Mesenchymal stem cell (in vitro differentiated cells and primary cell): ENCODE measurements at regions not wholly inside any gene's neighbourhood (a gene's known extent, or its start where the extent isn't known, plus 50 kb on each side); places are given as distances from the start of the nearest gene placed in this dataset.
"Not testable (repeated sequence)": the region's sequence is repeated elsewhere in the genome, so short reads cannot be mapped to it uniquely, and the experiment has no call there.

Experiments
- DNase-seq: peaks from one replicate; pipeline ENCODE4 v3.0.0-alpha.2; 2013
- H2AFZ ChIP-seq: one replicate; pipeline ENCODE4 v1.6.1; 2013; ENCODE audit warnings: low read depth, mild to moderate bottlenecking, control low read depth, inconsistent platforms, low read length, moderate library complexity
- H2AK5ac ChIP-seq: 2 replicates; pipeline ENCODE4 v1.6.1; 2013; ENCODE audit warnings: low read length, moderate library complexity, mild to moderate bottlenecking, inconsistent platforms; ENCODE audit not compliant: severe bottlenecking
- H2BK120ac ChIP-seq: one replicate; pipeline ENCODE4 v1.6.1; 2013; ENCODE audit warnings: low read depth, mild to moderate bottlenecking, inconsistent platforms, low read length, moderate library complexity
- H2BK12ac ChIP-seq, 2 experiments: one replicate each; pipeline ENCODE4 v1.6.1; 2013; ENCODE audit warnings: inconsistent platforms in 2 of 2, low read length in 2 of 2, mild to moderate bottlenecking in 2 of 2, moderate library complexity in 2 of 2, control low read depth in 1 of 2
- H2BK15ac ChIP-seq: one replicate; pipeline ENCODE4 v1.6.1; 2013; ENCODE audit warnings: mild to moderate bottlenecking, low read depth, inconsistent platforms; ENCODE audit not compliant: poor library complexity, severe bottlenecking
- H2BK5ac ChIP-seq: 2 replicates; pipeline ENCODE4 v1.6.1; 2013; ENCODE audit warnings: low read depth, mild to moderate bottlenecking, low read length, control low read depth, inconsistent platforms; ENCODE audit not compliant: poor library complexity, severe bottlenecking
- H3K14ac ChIP-seq, 2 experiments: one replicate each; pipeline ENCODE4 v1.6.1; 2013; ENCODE audit warnings: inconsistent platforms in 2 of 2, low read length in 2 of 2, control low read depth in 1 of 2, mild to moderate bottlenecking in 1 of 2, moderate library complexity in 1 of 2
- H3K18ac ChIP-seq, 2 experiments: one replicate each; pipeline ENCODE4 v1.6.1; 2013; ENCODE audit warnings: inconsistent platforms in 2 of 2, low read length in 2 of 2, control low read depth in 1 of 2, low read depth in 1 of 2, mild to moderate bottlenecking in 1 of 2
- H3K23ac ChIP-seq, 2 experiments: one replicate each; pipeline ENCODE4 v1.6.1; 2013; ENCODE audit warnings: inconsistent platforms in 2 of 2, low read length in 2 of 2, mild to moderate bottlenecking in 2 of 2, moderate library complexity in 2 of 2, control low read depth in 1 of 2
- H3K27ac ChIP-seq: 2 replicates; pipeline ENCODE4 v1.5.1; 2013; ENCODE audit warnings: mild to moderate bottlenecking, moderate library complexity, low read length, control low read depth, inconsistent platforms; ENCODE audit not compliant: poor library complexity, severe bottlenecking
- H3K27me3 ChIP-seq, 2 experiments: 2 replicates each; pipeline versions ENCODE4 v1.6.1 to v1.7.0; 2013; ENCODE audit warnings: low read length in 2 of 2, mild to moderate bottlenecking in 2 of 2, moderate library complexity in 2 of 2, control low read depth in 1 of 2, inconsistent platforms in 1 of 2; ENCODE audit not compliant: control insufficient read depth in 1 of 2, insufficient read depth in 1 of 2
- H3K36me3 ChIP-seq, 2 experiments: 2 replicates each; pipeline versions ENCODE4 v1.6.1 to v1.7.0; 2013; ENCODE audit warnings: low read length in 2 of 2, control low read depth in 1 of 2, inconsistent platforms in 1 of 2, low read depth in 1 of 2, mild to moderate bottlenecking in 1 of 2; ENCODE audit not compliant: insufficient read depth in 2 of 2, control insufficient read depth in 1 of 2
- H3K4ac ChIP-seq, 2 experiments: one replicate each; pipeline ENCODE4 v1.6.1; 2013; ENCODE audit warnings: inconsistent platforms in 2 of 2, low read length in 2 of 2, mild to moderate bottlenecking in 2 of 2, moderate library complexity in 2 of 2, control low read depth in 1 of 2, low read depth in 1 of 2
- H3K4me1 ChIP-seq: 2 replicates; pipeline ENCODE4 v1.6.1; 2013; ENCODE audit warnings: low read depth, low read length, control low read depth; ENCODE audit not compliant: control insufficient read depth, insufficient read depth
- H3K4me2 ChIP-seq: 2 replicates; pipeline ENCODE4 v1.6.1; 2013; ENCODE audit warnings: low read length, mild to moderate bottlenecking, inconsistent platforms; ENCODE audit not compliant: poor library complexity, severe bottlenecking
- H3K4me3 ChIP-seq, 2 experiments: 2 replicates each; pipeline versions ENCODE4 v1.5.1 to v1.7.0; 2013; ENCODE audit warnings: low read length in 2 of 2, mild to moderate bottlenecking in 2 of 2, control low read depth in 1 of 2, low read depth in 1 of 2; ENCODE audit not compliant: insufficient read depth in 1 of 2
- H3K79me1 ChIP-seq: replicated peaks from 2 replicates; pipeline ENCODE4 v1.6.1; 2013; ENCODE audit warnings: mild to moderate bottlenecking, control low read depth, low read length, inconsistent platforms; ENCODE audit not compliant: poor library complexity, severe bottlenecking
- H3K9ac ChIP-seq: 2 replicates; pipeline ENCODE4 v1.7.0; 2013; ENCODE audit warnings: mild to moderate bottlenecking, low read length, moderate library complexity
- H3K9me3 ChIP-seq: 2 replicates; pipeline ENCODE4 v1.7.0; 2013; ENCODE audit warnings: mild to moderate bottlenecking, low read length; ENCODE audit not compliant: control insufficient read depth
- H4K8ac ChIP-seq: one replicate; pipeline ENCODE4 v1.6.1; 2013; ENCODE audit warnings: inconsistent platforms, mild to moderate bottlenecking, low read length, moderate library complexity
- H4K91ac ChIP-seq: one replicate; pipeline ENCODE4 v1.6.1; 2013; ENCODE audit warnings: mild to moderate bottlenecking, low read length, inconsistent platforms
- WGBS: methylation state at CpG from one replicate; pipeline ENCODE4 v1.1.7; 2013; ENCODE audit warnings: mixed read lengths; 5-methylcytosine and 5-hydroxymethylcytosine counted together

- not testable (repeated sequence) for DNase-seq, H2BK120ac ChIP-seq, H3K4me3 ChIP-seq, H2BK15ac ChIP-seq, H3K4me2 ChIP-seq, H3K4ac ChIP-seq, H3K18ac ChIP-seq, H4K8ac ChIP-seq, H2AFZ ChIP-seq, H3K23ac ChIP-seq, H3K9me3 ChIP-seq, H3K36me3 ChIP-seq, H3K27me3 ChIP-seq, H3K14ac ChIP-seq, H3K4me1 ChIP-seq, H2AK5ac ChIP-seq, H3K27ac ChIP-seq, H2BK5ac ChIP-seq, H3K79me1 ChIP-seq, H3K9ac ChIP-seq, H4K91ac ChIP-seq, H2BK12ac ChIP-seq
- no CpG with 5 or more reads among the region's 4 CpGs for WGBS
These were observed 125.3 kb upstream of the PJA2 start for GRCh38 chr5:109535090-109535489.

DNA sequence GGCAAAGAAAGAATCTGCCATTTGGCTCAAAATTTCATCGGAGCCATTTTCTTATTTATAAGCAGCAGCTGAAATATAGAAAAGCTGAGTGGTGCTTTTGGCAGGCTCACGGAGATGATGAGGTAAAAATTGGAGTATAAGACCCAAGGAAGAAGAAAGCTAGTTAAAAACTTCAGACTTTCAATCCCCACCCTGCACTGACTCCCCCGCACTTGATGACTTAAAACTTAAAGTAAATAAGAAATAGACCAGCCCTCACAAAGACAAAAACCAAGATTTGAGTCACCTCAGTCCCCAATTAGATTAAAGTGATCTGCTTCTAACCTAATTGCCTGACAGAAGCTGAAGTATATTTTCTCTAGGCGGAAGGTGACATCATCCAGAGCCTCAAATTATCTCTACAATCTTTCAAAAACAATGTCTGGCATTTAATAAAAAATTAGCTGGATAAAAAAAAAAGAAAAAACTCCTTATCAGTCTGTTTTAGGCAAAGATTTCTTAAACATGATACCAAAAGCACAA is 124.0 kb upstream of the PJA2 start:
- peak; percentile 6 for DNase-seq
- H3K27me3 ChIP-seq: no peaks in the 10 kb centered on the region
- H3K18ac ChIP-seq: no peak overlapping the region
- H4K8ac ChIP-seq: no peak overlapping the region
- no peak overlapping the region for H2AK5ac ChIP-seq
- H3K79me1 ChIP-seq: no peaks in the 10 kb centered on the region
- no peaks in the 10 kb centered on the region for H3K9me3 ChIP-seq
- no peak overlapping the region for H2BK12ac ChIP-seq
- 86% methylated on average over 2 of the region's 4 CpGs for WGBS
- no peaks in the 10 kb centered on the region for H3K4me1 ChIP-seq
- H3K4ac ChIP-seq: no peak overlapping the region
- no peaks in the 10 kb centered on the region for H3K36me3 ChIP-seq
- H2BK120ac ChIP-seq: no peak overlapping the region
- H2BK5ac ChIP-seq: no peak overlapping the region
- H2BK15ac ChIP-seq: no peak overlapping the region
- H3K23ac ChIP-seq: no peak overlapping the region
- H3K4me2 ChIP-seq: no peak overlapping the region
- H4K91ac ChIP-seq: no peak overlapping the region
- no peak overlapping the region for H3K14ac ChIP-seq
- H3K9ac ChIP-seq: peak overlapping the region; percentile 75
- no peak overlapping the region for H2AFZ ChIP-seq
- no peak overlapping the region for H3K27ac ChIP-seq
- peak overlapping the region in 1 of 2 experiments; percentile 55 for H3K4me3 ChIP-seq

GRCh38 chr5:109532773-109533364 is 123.1 kb upstream of the PJA2 start:
- no peak overlapping the region for H4K8ac ChIP-seq
- H3K4me3 ChIP-seq: no peak overlapping the region
- H2AK5ac ChIP-seq: no peak overlapping the region
- H3K79me1 ChIP-seq: no peaks in the 10 kb centered on the region
- peak; percentile 9 for DNase-seq
- no peaks in the 10 kb centered on the region for H3K9me3 ChIP-seq
- H2BK5ac ChIP-seq: no peak overlapping the region
- no peak overlapping the region for H3K9ac ChIP-seq
- no peak overlapping the region for H3K4ac ChIP-seq
- H2BK12ac ChIP-seq: no peak overlapping the region
- no peak overlapping the region for H2BK120ac ChIP-seq
- H3K14ac ChIP-seq: no peak overlapping the region
- H3K27ac ChIP-seq: no peak overlapping the region
- H2AFZ ChIP-seq: no peak overlapping the region
- H3K4me2 ChIP-seq: no peak overlapping the region
- no peak overlapping the region for H2BK15ac ChIP-seq
- no peak overlapping the region for H3K23ac ChIP-seq
- WGBS: 67% methylated on average over 2 of the region's 2 CpGs
- no peaks in the 10 kb centered on the region for H3K27me3 ChIP-seq
- no peaks in the 10 kb centered on the region for H3K36me3 ChIP-seq
- no peak overlapping the region for H3K18ac ChIP-seq
- no peaks in the 10 kb centered on the region for H3K4me1 ChIP-seq
- H4K91ac ChIP-seq: no peak overlapping the region

GRCh38 chr5:109531262-109531661 is 121.5 kb upstream of the PJA2 start:
- Histone ChIP-seq H3K4me1 (no peaks in the 10 kb centered on the region), H2AFZ (no peak overlapping the region), H3K4ac (no peak overlapping the region), H3K27me3 (no peaks in the 10 kb centered on the region), H3K23ac (no peak overlapping the region), H2BK12ac (no peak overlapping the region), H4K91ac (no peak overlapping the region), H2BK5ac (no peak overlapping the region), H2BK15ac (no peak overlapping the region), H3K9me3 (no peaks in the 10 kb centered on the region), H3K79me1 (no peaks in the 10 kb centered on the region), H3K14ac (no peak overlapping the region), H4K8ac (no peak overlapping the region), H3K9ac (no peak overlapping the region), H2BK120ac (no peak overlapping the region), H3K36me3 (no peaks in the 10 kb centered on the region), H3K4me2 (no peak overlapping the region), H2AK5ac (no peak overlapping the region), H3K18ac (no peak overlapping the region), H3K27ac (no peak overlapping the region), H3K4me3 (no peak overlapping the region)
- WGBS: no CpG with 5 or more reads among the region's 1 CpG
- no peak for DNase-seq
